Gastrocnemius medialis (tissue), 4 donors: ENCODE measurements at regions not wholly inside any gene's neighbourhood (a gene's known extent, or its start where the extent isn't known, plus 50 kb on each side); places are given as distances from the start of the nearest gene placed in this dataset.

ENCODE experiments used
- POLR2A ChIP-seq, 2 donors: fragments of 450-650 bp; IDR thresholded peaks; one replicate each; pipeline ENCODE4 v1.6.1; 2017; ENCODE audit warnings: antibody characterized with exemption in 2 of 2, mild to moderate bottlenecking in 2 of 2, moderate library complexity in 2 of 2
- TF ChIP-seq, protein P1 (sequence below), 5 experiments: fragments of 450-650 bp in 3 of 5; fragments of 200-600 bp in 2 of 5; sonication (generic) in 2 of 5; IDR thresholded peaks in 4 of 5; conservative IDR thresholded peaks in 1 of 5; 1 replicate in 4 of 5; 2 replicates in 1 of 5; pipeline ENCODE4 v1.5.1; 2016 to 2019; ENCODE audit warnings: antibody characterized with exemption in 5 of 5, mild to moderate bottlenecking in 3 of 5, moderate library complexity in 3 of 5

DNA sequence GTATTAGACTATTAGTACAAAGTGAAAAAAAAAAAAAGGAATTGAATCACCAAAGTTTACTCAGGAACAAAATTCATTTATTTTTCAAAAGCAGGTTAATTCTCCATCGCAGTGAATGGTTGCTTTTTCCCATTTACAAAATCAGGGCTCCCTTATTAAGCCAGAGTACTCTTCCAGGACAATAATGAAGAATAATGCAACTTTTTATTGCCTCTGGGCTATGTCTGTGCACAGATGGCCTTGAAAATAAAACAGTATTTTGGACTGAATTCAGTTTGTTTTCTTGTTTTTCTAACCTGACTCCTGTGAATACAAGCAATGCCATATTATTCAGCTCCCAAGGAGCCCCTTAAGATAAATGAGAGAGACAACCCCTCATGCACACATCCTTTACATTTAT, 246.8 kb downstream of the KCNS3 start:
- TF ChIP-seq, protein P1, sequence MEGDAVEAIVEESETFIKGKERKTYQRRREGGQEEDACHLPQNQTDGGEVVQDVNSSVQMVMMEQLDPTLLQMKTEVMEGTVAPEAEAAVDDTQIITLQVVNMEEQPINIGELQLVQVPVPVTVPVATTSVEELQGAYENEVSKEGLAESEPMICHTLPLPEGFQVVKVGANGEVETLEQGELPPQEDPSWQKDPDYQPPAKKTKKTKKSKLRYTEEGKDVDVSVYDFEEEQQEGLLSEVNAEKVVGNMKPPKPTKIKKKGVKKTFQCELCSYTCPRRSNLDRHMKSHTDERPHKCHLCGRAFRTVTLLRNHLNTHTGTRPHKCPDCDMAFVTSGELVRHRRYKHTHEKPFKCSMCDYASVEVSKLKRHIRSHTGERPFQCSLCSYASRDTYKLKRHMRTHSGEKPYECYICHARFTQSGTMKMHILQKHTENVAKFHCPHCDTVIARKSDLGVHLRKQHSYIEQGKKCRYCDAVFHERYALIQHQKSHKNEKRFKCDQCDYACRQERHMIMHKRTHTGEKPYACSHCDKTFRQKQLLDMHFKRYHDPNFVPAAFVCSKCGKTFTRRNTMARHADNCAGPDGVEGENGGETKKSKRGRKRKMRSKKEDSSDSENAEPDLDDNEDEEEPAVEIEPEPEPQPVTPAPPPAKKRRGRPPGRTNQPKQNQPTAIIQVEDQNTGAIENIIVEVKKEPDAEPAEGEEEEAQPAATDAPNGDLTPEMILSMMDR (IDR thresholded peaks at IDR 0.05 in 4 of 5, conservative IDR thresholded peaks at IDR 0.05 in 1 of 5), result no peak
- TF ChIP-seq POLR2A (IDR thresholded peaks at IDR 0.05), result no peak
